Urinary bladder (tissue), 3 donors: ENCODE measurements at regions not wholly inside any gene's neighbourhood (a gene's known extent, or its start where the extent isn't known, plus 50 kb on each side); places are given as distances from the start of the nearest gene placed in this dataset.

Experiments
- DNase-seq: peaks from one replicate; pipeline ENCODE4 v3.0.0-alpha.2; 2015; ENCODE audit errors: extremely low spot score
- H3K27ac ChIP-seq: one replicate; pipeline ENCODE4 v1.5.1; 2013; ENCODE audit warnings: low read depth, mild to moderate bottlenecking, moderate library complexity
- H3K36me3 ChIP-seq: one replicate; pipeline ENCODE4 v1.6.1; 2013; ENCODE audit warnings: mild to moderate bottlenecking, moderate library complexity; ENCODE audit not compliant: insufficient read depth
- H3K4me1 ChIP-seq: one replicate; pipeline ENCODE4 v1.6.1; 2013; ENCODE audit warnings: mild to moderate bottlenecking, moderate library complexity; ENCODE audit not compliant: insufficient read depth
- H3K4me3 ChIP-seq: one replicate; pipeline ENCODE4 v1.5.1; 2013; ENCODE audit warnings: low read depth, low read length
- WGBS: extraction: QIAGEN DNeasy Blood & Tissue Kit; methylation state at CpG from one replicate; pipeline ENCODE4 v1.1.7; 2013; 5-methylcytosine and 5-hydroxymethylcytosine counted together
- donor health status: healthy with polysubstance abuse.
- donor health status: healthy.

DNA sequence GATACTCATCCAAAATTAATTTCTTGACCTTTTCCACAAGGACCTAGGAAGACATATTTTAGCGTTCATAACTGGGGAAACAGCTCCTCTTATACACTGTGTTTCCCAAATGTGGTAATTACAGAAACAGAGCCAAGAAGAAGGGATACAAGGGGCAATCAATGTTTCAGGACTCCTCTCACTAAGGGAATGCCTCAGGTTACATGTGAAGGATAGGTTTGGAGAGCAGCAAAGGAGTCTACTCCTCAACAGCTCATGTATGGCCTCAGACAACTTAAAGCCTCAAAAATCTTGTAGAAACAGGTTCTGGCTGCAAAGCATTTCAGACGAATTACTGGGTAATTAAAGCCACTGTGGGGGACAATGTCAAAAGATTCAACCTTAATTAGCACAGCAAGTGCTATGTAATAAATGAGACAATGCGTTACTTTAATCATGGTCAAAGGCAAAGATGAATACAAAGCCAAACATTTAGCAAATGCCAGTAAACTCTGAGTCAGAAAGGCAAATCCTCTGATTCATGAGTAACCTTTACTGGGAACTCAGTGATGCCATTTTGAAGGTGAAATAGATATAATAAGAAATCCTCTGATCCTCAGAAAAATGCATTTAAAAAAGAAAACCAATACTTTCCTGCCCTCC, 1111.2 kb downstream of the TUSC7 start:
- no peak overlapping the region for H3K4me3 ChIP-seq
- WGBS = 84% methylated on average over 3 of the region's 3 CpGs
- H3K4me1 ChIP-seq = no peaks in the 10 kb centered on the region
- H3K27ac ChIP-seq = no peak overlapping the region
- no peaks in the 10 kb centered on the region for H3K36me3 ChIP-seq
- DNase-seq = no peak

DNA sequence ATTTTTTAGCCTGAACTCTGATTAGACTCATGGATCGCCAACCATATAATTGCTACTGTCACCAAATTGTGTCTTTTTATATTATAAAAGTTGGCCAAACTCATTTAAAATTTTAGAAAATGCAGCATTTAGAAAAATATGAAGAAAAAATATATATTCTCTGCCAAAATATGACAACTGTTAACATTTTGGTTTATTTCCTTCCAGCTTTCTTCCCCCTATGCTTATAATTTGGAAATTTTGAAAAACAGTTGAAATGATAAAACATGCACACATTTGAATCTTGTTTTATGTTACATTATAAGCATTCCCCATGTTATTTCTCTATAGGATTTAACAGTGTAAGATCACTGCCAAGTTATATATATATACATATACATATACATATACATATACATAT, 1112.8 kb downstream of the TUSC7 start:
- no peak overlapping the region for H3K27ac ChIP-seq
- H3K36me3 ChIP-seq = no peaks in the 10 kb centered on the region
- H3K4me3 ChIP-seq = no peak overlapping the region
- DNase-seq = no peak
- 99% methylated on average over 1 of the region's 1 CpG for WGBS
- no peaks in the 10 kb centered on the region for H3K4me1 ChIP-seq

DNA sequence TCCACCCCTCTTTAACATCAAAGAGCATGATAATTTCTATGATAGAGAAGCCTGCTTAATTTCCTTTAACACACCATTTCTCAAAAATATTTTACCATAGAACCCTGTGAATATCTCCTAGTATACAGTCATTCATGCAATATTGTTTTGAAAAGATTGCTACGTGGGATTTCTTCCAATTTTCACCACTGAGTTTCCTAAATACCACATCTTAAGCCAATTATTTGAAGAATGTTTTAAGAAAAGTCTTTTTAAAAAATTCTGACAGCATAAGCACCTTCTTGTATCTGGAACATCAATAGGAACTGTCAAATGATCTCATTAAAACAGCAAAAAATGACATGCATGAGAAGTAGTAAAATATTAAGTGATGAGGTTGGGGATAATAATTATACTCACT, 1126.7 kb downstream of the TUSC7 start:
- Histone ChIP-seq H3K4me1 (no peaks in the 10 kb centered on the region), H3K27ac (no peak overlapping the region), H3K4me3 (no peak overlapping the region), H3K36me3 (no peaks in the 10 kb centered on the region)
- DNase-seq = no peak
- 64% methylated on average over 1 of the region's 1 CpG for whole genome bisulfite sequencing

DNA sequence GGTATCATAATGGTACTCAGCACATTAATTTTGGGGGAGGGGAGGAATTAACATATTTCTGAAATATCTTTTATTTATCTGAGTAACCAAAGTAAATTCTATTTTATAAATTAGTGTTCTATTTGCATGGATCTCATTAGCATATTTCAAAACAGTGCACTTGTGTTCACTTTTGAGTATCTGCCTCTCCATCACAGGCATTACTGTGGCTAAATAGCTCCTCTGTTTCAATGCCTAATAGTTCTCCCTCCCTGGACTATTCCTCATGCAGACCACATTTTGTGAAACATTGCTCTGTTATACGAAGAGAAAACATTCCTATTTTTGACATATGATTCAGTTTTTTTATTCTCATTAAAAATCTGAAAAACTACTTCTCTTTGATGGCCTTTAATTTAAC, 1127.8 kb downstream of the TUSC7 start:
- Histone ChIP-seq H3K27ac (peak overlapping the region; percentile 23), H3K4me1 (no peaks in the 10 kb centered on the region), H3K36me3 (no peaks in the 10 kb centered on the region), H3K4me3 (no peak overlapping the region)
- DNase-seq = no peak
- WGBS = 70% methylated on average over 1 of the region's 1 CpG

DNA sequence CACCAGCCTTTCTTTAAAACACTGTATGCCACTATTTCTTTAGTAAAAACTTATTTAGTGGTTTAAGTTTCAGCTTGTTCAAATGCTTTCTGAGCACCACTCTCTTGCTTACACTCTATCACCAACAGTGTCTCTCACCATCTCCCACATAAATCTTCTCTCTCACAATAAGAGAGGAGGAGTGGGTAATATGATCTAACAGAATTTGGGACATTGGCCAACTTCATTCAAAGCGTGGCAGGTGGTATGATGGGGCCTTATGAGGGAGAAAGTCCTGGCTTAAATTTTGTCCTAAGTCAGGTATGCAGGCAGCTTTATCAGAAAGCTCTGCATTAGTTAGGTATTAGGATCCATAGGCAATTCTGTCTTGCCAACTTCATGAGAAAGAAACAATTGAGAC, 1132.5 kb downstream of the TUSC7 start:
- 68% methylated on average over 1 of the region's 1 CpG for WGBS
- H3K4me1 ChIP-seq = no peaks in the 10 kb centered on the region
- H3K27ac ChIP-seq = no peak overlapping the region
- H3K4me3 ChIP-seq = no peak overlapping the region
- H3K36me3 ChIP-seq = no peaks in the 10 kb centered on the region
- DNase-seq = no peak

DNA sequence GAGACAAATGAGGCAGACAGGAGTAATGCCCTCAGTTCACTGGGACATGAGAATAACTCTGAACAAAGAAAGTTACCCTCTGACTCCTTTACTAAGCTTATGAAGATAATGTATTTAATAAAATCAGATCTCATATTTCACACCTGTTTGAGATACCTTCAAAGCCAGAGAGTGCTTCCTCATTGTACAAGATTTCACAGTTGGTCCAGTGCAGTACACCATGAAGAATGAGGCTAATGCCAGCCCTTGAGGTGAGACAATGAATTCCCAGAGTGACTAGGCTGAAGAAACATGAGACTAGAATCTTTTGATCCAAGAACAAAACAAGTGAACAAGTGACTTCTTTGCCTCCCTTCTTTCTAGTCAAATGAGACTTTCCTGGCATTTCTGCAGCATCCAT, 1133.8 kb downstream of the TUSC7 start:
- H3K27ac ChIP-seq = no peak overlapping the region
- H3K36me3 ChIP-seq = no peaks in the 10 kb centered on the region
- no peaks in the 10 kb centered on the region for H3K4me1 ChIP-seq
- DNase-seq = no peak
- no peak overlapping the region for H3K4me3 ChIP-seq

DNA sequence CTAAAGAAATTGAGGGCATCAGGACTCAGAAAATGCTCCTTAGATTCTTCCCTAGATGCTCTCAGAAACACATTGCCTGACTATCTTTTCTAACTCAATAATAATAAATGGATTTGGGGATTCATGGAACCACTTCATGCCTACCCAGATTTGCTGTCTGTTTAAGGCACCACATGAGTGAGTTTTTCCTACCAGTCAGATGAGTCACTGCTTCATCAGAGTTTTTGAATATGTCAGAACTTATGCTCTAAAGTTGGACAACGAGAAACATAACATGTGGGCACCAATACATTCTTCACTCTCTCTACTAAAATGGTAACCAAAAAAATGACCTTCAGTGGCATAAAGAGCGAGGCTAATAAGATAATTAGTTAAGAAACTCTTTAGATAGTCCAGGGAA, 1135.1 kb downstream of the TUSC7 start:
- no peak for DNase-seq
- WGBS = 90% methylated on average over 2 of the region's 2 CpGs

DNA sequence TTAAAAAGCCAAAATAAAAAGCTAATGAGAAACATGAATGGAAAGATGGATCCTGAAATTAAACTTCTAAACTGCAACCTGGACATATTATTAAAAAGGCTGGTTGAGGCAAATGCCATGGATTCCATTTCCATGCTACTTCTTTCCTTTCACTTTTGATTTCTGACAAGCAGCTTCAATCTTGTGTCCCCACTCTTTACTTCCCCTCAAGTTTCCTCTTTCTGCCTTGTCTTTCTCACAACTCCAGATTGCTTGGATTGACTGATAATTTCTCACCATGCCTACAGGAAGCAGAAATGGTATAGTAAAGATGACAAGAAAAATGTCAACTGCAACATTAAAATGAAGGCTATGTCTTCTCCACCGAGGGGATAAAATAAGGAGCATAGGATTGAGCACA, 1136.7 kb downstream of the TUSC7 start:
- no peak for DNase-seq
- WGBS = 74% methylated on average over 1 of the region's 1 CpG
- H3K4me3 ChIP-seq = no peak overlapping the region

More for the DNA sequence above, 1135.1 kb downstream of the TUSC7 start:
- H3K4me1 ChIP-seq = no peaks in the 10 kb centered on the region
- H3K27ac ChIP-seq = no peak overlapping the region
- H3K36me3 ChIP-seq = no peaks in the 10 kb centered on the region
- H3K4me3 ChIP-seq = no peak overlapping the region

DNA sequence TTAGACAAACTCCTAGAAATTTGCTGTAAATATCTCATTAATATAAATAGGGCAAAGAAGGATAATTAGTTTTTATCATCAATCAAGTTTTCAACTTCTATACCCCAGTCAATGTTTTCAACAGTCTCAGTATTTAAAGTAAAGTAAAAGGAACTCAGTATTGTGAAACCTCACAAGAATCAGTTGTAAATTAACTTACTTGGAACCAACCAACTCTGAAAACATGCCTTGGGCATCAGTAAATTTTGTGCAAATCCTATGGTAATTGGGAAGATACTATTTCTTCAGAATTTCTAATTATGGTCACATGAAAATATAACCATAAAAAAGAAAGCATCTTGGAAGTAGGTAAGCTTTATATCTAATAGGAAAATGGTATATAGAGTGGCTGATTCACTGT, 1139.0 kb downstream of the TUSC7 start:
- Histone ChIP-seq H3K27ac (no peak overlapping the region), H3K36me3 (no peaks in the 10 kb centered on the region), H3K4me3 (no peak overlapping the region), H3K4me1 (no peaks in the 10 kb centered on the region)
- no peak for DNase-seq

More for the DNA sequence above, 1136.7 kb downstream of the TUSC7 start:
- Histone ChIP-seq H3K27ac (no peak overlapping the region), H3K36me3 (no peaks in the 10 kb centered on the region), H3K4me1 (no peaks in the 10 kb centered on the region)

DNA sequence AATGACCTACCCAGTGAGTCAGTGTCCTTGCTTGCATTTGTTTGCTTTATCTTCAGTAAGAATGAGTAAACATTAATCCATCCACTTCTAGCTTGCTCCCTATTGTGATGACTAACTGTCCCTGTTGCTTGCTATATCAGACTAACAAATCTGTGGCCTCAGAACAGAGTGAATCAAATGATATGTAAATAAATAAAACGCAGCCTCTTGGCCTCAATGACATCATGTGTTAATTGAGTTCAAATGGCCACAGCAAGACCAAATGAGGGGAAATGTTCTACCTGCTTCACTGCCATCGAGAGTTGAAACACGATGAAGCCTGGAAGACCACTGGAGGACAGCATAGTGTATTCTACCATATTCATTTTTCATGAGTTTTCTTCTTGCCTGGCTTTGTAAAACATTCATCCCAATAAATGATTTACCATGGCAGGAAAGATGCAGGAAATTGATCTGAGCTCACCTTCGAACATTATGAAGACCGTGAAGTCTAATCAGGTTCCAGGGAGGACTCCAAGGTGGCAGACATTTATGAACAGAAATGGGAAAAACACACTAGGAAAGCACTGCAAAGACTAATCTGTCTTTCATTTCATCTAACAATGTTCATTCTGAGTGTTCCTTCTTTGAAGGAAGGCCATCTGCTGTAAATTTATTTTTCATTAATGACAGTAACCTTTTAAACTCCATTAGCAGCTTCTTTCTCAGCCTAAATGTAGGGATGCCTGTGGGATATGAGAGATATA, 1144.5 kb downstream of the TUSC7 start:
- Histone ChIP-seq H3K4me3 (no peak overlapping the region), H3K36me3 (no peaks in the 10 kb centered on the region), H3K4me1 (no peaks in the 10 kb centered on the region), H3K27ac (no peak overlapping the region)
- no peak for DNase-seq
- 78% methylated on average over 5 of the region's 5 CpGs for WGBS

DNA sequence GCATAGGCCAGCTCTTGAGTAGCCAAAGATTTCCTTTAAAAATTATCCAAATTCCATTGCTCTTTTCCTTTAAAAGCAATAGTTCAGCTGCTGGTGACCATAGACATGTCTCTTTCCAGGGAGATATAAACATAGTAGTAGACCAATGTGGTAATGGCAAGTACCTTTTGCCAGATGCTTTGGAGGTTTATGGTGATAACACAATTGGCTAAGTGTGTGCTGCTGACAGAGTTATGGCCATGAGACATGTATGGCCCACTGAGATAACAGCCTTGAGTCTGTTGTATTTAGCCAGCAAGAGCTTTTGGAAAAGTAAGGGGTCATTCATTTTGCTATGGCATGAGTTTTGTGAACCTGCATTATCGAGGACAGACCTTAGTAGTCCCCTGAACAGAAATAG, 1146.8 kb downstream of the TUSC7 start:
- WGBS = 73% methylated on average over 1 of the region's 1 CpG
- H3K4me3 ChIP-seq = no peak overlapping the region
- H3K4me1 ChIP-seq = no peaks in the 10 kb centered on the region
- H3K36me3 ChIP-seq = no peaks in the 10 kb centered on the region
- DNase-seq = no peak
- H3K27ac ChIP-seq = no peak overlapping the region

DNA sequence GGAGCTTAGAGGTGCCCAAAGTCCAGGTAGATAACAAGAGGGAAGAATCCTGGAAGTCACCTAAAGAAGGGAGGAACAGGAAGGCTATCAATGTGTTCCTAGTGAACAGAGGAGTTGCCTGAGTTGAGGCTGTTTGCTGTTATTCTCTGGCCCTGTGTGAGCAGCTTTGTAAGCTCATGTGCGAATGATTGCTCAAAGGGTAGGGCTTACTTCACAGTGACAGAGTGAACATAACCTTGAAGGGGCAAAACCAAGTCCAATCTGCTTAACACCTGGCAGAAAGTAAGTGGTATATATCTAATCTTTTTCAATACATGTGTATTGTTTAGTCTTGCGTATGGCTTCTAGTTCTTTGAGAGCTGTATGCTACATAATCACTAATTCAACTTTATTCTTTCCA, 1153.6 kb downstream of the TUSC7 start:
- 96% methylated on average over 2 of the region's 2 CpGs for WGBS
- DNase-seq = no peak
- H3K36me3 ChIP-seq = no peaks in the 10 kb centered on the region
- H3K4me1 ChIP-seq = no peaks in the 10 kb centered on the region
- no peak overlapping the region for H3K27ac ChIP-seq
- H3K4me3 ChIP-seq = no peak overlapping the region

DNA sequence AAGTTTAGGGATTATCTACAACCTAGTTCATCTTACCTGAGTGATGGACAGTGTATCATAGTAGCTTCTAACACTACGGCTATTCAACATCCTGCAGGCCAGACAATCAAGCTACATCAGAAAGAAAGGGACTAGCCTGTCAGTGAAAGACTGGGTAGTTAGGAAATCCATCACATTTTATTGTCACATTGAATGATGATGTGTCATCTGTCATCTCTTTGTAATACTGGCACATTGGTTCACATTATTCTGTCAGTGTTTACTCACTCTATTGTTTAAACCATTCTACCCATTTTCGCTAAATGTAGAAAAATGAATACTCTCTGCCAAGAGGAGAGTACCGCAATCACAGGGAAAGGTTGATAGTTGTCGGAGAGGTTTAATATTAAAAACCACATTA, 1155.8 kb downstream of the TUSC7 start:
- DNase-seq = no peak
- no peak overlapping the region for H3K27ac ChIP-seq
- no peaks in the 10 kb centered on the region for H3K4me1 ChIP-seq
- no peaks in the 10 kb centered on the region for H3K36me3 ChIP-seq
- WGBS = 99% methylated on average over 4 of the region's 4 CpGs
- H3K4me3 ChIP-seq = no peak overlapping the region

DNA sequence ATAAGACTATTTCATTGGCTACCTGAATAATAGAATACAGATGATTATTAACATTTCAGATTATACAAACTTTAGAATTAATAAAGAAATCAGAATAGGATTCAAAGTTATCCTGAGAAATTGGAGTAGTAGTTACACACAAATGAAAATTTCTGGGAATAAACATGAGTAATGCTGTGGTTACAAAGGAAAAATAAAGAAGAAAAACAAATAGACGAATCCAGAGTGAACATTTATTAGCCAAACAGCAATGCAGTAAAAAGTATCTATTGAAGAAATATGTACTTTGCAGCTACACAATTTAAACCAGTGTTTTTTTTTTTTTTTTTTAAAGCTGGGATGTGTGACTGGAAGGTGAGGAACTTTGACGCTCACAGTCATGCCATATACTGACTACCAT, 1159.2 kb downstream of the TUSC7 start:
- 70% methylated on average over 2 of the region's 2 CpGs for WGBS
- no peak for DNase-seq
- Histone ChIP-seq H3K36me3 (no peaks in the 10 kb centered on the region), H3K4me3 (no peak overlapping the region), H3K4me1 (no peaks in the 10 kb centered on the region), H3K27ac (no peak overlapping the region)
